KG1 (cell line): ENCODE measurements at regions not wholly inside any gene's neighbourhood (a gene's known extent, or its start where the extent isn't known, plus 50 kb on each side); places are given as distances from the start of the nearest gene placed in this dataset.

Source experiments
- DNase-seq: peaks from one replicate; lab custom pipeline; 2025; lab: John Stamatoyannopoulos, UW

DNA sequence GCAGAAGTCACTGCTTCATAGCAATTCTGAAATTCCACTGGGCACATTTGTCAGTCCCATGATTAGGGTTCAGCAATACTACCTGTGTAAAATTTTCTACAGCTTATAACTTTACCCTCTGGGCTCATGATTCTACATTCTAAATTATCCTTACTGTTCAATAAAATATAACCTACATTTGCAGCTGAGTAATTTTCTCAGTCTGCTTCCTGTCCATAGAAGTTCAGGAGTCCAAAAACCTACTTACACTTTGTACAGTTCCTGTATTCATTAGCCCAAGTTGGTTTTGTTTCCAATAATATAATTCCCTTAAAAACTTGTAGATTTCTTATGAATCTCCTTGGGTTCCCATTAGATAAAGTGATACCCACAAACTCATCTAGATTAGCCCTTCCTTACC, 295.3 kb downstream of the SP3 start:
- no peak for DNase-seq

DNA sequence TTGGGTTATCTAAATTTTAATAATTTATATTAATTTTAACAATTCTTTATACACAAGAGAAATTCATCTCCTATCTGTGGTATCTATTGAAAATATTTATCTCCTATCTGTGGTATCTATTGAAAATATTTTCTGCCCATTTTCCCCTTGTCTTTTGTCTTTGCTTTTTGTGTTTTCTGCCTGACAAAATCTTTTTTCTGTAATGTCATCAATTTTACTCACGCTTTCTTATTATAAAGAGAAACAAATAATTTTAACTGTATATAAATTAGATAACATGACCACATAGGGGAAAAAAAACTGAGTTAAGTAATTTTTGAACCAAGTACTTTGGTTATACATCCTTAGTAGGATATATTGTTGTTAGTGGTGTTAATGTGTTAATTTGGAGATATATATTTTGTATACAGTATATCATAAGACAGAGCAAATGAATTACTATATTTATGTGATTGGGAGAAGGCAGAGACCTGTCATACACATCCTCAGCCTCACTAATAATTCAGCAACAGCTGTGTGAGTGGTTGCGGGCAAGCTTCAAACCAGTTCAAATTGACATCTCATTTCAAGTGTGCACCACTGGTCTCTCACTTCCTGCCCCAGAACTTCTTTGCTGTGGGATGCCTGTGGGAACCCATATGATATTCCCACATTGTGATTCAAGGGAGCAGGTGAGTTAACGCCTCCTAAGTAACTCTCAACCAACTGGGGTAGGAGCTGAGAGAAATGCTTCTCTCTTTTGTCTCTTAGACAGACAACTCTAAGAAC, 292.4 kb downstream of the SP3 start:
- no peak for DNase-seq

DNA sequence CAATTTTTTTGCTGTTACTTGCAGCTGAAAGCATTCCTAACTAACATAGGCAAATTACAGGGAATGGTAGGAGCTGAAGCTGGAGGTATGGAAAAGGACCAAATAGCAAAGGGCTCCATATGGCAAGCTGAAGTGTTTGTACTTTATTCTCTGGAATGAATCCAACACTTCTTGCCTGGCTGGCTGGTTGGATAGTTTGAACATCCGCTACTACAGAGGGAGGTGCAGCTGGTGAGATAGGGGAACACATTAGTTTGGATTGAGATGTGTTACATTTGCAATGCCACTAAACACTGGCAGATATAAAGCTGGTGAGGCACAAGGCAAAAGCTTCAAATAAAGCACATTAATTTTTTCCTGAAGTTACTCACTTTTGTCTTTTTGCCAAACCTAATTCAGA, 291.5 kb downstream of the SP3 start:
- no peak for DNase-seq

DNA sequence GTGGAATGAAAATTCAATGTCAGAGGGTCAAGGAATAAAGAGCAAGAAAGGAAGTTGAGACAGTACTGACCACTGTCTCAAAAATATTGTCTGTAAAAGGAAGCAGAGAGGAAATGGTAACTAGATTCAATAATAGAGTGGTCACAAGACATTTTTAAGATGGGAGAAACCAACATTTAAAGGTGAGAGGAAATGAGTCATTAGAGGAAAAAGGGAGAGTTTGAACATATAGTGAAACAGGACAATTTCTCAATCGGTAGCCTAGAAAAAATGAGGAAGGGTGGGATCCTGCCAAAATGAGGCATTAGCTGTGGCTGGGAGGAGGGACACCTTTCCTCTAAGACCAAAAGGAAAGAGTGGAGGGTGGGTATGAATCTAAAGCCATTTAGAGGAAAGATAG, 288.5 kb downstream of the SP3 start:
- no peak for DNase-seq

DNA sequence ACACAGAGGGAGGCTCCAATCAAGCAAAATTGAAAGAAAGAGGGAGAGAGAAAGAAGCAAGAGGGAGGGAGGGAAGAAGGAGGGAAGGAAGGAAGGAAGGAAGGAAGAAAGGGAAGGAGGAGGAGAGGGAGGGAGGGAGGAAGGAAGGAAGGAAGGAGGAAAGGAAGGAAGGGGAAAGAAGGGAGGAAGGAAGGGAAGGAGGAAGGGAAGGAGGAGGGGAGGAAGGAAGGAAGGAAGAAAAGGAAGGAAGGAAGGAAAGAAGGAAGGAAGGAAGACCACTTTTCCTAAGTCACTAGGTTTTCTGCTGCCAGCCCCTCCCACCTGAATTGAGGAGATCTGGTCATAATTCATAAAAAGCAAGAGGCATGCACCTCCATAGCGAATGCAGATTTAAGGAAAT, 287.0 kb downstream of the SP3 start:
- no peak for DNase-seq

DNA sequence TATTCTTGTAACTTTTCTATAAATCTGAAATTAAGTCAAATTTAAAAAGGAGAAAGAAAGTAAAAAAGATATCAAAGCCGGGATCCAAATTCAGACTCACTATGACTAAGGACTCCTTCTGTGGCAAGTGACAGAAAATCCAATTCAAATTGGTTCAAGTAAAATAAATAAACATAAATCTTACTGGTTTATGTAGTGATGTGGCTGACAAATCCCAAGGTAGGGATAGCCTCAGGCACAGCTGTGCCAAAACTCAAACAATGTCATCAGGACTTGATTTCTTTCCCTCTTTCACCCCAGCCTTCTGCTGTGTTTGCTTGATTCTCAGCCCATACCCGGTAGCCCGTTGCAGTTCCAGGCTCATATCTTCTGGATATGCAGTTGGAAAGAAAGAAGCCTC, 284.6 kb downstream of the SP3 start:
- DNase-seq: no peak

DNA sequence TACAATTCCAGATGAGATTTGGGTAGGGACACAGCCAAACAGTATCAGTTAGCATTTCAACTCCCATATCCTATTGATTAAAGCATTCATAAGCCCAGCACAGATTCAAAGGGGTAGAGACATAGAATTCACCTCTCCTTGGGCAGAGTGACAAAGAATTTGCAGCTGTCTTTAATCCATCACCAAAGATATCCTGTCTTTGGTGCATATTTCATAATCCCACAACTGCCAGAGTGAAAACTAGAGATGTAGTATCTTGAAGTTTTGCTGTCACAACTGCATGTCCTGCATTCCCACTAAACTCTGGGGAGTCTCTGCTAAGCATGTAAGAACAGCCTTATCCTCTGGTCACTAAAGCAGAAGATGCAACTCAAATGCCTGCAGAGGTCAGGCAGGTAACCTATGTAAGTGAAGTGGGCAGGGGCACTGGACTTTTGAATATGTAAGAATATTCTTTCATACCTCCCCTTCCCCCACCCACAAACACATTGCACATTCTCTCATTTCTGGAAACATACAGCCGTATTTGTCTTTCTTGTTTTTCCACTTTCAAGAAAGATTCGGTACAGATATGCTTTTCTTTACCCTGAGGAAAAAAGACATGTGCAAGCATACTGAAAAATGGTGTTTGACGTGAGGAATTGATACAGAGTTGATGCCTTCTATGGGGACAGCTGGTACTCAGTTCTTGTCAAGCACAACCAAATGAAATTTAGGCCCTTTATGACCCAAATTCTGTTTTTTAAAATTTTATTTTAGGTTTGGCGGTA, 283.1 kb downstream of the SP3 start:
- DNase-seq: no peak

DNA sequence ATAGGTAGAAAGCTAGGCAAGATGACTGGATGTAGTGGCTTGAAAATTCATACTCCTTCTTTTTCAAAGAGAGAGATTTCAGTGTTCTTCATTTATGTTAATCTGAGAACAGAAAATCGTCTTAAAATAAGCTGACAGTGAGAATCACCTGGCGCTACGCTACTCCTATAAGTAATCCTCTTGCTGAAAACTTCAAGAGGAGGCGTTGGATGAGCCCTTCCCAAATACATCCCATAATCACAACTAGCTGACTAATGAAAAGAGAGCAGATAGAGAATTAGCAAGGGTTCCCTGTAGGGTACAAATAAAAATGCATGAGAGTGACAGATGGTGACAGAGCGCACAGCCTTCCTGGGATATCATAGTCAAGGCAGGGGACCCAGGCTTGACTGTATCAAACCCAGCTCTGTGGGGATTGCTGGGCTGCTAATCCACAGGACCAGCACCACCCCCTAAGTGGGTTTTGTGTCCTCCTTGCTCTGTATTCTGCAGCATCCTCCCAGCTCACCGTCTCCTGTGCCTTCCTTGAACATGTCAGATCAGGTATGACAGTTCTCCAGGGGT, 280.2 kb downstream of the SP3 start:
- no peak for DNase-seq

DNA sequence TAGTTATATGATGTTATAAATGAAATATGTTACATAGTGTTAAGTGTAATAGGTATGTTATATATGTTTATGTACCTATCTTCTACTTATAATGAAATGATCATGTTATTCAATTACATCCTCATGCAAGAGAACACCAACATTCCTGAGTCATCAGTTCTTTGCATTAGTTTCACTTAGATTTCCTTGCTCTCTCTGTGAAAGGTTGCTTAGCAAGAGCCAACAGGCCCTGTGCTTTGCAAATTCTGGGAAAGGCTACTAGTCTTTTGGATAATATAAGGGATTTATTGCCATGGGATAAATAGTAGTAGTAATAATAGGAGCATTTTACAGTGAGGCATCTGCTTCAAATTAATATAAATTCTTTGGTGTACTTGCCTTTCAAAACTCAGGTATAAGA, 274.8 kb downstream of the SP3 start:
- DNase-seq: no peak

DNA sequence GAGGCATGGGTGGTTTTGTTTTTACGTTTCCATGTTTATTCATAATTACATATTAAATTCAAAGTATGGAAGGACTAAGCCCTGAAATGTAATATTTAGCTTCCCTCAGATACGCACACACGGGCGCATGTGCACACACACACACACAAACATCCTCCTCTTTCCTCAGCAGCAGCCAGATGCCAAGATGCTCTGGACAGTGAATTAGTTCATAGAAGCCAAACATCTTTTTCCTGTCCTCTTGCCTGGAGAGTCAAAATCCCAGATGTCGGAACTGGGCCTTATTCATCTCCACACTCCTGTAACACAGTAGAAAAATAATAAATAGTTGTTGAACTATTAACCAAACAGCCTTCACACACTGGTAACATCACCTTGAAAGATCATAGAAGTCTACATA, 273.1 kb downstream of the SP3 start:
- DNase-seq: no peak

DNA sequence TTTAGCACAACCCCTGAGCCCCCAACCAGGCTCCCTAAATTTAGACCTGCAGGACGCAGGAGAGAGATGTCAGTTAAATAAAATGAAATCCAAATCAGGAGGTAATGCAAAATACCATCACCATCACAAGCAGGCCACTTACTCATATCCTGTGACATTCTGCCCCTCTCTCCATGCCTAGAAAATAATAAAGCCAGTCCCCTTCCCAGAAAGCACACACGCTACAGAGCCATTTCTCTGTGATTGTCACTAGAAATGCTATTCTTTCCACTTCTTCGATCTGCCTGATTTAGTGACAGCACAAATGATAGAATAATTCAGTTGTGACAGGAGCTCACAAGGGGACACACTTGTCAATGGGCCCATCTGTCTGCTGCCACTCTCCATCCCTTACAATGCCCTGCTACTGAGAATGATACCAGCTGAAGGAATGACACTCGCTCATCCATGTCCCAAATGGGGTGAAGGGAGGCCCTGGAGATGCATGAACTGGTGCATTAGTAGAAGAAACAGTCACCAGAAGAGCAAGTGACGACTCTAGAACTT, 272.1 kb downstream of the SP3 start:
- no peak for DNase-seq

DNA sequence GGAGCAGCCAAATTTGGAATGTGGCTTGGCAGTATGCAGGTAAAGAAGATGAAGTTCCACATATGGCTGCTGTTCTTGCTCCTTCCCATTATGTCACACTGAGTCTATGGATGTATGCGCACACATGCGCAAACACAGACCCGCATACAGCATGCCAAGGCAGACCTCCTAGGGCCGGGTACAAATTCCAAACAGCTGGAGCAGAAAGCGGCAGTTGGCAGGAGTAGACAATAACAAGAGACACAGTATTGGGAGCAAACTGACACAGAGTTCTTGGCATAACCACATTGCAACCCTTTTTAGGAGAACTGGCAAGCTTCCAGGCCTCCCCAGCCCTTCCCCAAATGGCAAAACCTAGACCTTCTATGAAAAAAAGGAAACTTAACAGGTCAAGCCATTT, 268.9 kb downstream of the SP3 start:
- no peak for DNase-seq

DNA sequence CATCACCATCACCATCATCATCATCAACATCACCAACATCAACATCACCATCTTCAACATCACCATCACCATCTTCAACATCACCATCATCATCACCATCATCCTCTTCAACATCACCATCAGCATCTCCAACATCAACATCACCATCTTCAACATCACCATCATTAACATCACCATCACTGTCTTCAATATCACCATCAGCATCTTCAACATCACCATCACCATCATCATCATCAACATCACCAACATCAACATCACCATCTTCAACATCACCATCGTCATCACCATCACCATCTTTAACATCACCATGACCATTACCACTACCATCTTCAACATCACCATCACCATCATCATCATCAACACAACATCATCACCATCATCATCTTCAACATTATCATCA, 267.2 kb downstream of the SP3 start:
- no peak for DNase-seq

DNA sequence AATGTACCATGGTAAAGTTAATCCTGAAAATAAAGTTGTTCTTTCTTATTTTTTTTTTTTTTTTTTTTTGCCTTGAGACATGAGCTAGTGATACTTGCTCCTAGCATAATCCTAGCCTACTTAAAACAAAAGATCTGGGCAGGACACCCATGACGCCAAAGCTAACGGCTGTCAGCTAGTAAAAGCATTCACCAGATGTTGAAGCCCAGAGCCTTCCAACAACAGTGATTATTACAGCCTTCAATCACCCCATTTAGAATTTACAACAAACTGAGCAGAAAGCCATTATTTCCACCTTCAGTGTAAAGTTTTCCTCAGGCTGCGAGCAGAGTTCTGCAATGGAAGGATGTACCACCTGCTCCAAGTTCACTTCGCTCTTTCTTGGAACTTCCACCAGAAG, 259.5 kb downstream of the SP3 start:
- DNase-seq: no peak

DNA sequence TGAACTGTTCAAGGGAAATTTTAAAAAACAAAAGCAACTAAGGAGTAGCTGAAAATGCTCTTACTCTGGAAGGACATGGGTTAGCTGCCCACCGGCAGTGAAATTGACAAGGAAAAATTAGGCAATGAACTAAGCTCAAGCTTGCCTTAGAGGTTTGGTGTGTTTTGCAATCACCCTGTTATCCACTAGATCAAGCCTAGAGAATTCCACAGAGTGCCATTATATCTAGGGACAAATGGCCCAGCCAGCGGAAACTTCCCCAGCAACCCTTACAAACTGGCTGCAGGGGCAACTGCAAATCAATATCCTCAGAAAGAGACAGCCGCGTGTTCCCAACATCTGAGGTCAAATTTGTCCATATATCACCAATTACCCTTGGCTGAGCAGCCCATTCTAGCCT, 258.2 kb downstream of the SP3 start:
- DNase-seq: no peak

DNA sequence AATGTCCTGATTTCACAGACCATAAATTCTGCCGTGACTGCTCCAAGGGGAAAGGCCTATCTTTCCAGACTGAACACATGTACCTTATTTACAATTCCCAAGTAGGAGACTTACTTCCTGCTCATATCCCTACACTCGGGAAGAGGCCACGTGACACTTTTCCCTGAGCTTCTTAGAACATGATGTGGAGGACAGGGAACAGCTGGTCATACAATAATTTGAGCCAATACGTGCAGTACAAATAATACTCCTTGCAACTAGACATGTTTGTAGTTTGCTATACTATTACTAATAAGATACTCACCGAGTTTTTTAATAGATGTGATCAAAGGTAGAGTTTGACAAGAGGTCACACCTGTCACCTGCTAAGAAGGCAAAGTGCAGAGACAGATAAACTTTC, 256.4 kb downstream of the SP3 start:
- DNase-seq: no peak

DNA sequence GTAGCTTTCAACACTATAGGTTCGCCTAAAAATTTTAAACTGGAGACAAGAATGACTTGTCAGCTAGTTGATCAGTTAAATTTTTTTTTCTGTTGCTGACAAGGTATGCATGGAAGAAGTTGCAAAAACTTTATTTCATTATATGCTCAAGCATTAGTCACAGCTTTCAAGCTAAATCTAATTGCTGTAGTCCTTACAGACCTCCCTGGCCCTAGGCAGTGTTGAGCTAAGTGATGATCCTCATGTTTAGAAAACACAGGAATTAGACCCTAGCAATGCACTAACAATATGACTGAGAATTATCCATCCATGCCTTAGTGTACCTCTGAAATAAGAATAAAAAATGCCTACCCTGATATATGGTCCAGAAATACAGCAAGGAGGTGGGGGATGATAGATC, 253.4 kb downstream of the SP3 start:
- DNase-seq: no peak

DNA sequence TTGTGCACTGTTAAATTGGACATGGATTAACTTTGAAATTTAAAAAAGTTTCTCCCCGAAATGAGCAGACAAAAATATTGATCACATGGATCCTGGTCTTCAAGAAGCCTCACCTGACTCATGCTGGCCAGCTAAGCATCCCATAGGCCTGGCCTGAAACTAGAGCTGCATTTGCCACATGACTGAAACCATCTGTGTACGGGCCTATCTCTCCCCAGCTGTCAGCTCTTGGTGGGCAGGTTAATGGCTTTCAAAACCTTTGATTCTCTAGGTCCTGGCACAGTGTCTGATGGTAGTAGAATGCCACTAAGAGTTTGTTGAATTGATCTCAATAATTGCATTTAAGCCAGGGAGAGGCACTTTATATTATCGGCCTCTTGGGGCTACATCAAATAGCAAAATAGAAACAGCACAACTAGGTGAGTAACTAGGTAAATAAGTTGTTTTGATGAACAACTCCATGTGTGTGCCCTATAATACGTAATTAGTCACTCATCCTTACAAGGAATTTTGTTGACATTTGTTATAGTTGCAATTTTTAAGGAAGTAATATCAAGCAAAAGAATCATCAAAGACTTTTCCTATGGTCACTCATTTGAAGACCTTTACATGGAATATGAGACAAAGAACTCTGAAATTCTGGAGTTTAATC, 251.1 kb downstream of the SP3 start:
- no peak for DNase-seq

DNA sequence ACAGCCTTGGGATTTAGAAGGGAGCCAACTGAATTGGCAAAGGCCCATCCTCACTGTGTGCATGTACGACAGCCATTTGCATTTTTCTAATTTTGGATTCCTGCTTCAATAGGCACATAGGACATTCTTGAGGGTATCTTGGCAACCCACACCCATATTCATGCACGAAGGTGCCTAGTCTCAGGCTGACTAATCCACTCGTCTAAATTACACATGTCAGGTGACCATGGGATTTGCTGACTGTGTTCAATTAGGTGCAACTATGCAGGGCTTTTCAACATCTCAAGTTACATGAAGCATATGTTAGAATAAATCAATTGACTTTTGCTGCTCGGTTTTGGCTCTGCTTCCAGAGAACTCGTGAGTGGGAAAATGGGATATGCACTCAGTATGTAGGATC, 249.7 kb downstream of the SP3 start:
- DNase-seq: no peak

DNA sequence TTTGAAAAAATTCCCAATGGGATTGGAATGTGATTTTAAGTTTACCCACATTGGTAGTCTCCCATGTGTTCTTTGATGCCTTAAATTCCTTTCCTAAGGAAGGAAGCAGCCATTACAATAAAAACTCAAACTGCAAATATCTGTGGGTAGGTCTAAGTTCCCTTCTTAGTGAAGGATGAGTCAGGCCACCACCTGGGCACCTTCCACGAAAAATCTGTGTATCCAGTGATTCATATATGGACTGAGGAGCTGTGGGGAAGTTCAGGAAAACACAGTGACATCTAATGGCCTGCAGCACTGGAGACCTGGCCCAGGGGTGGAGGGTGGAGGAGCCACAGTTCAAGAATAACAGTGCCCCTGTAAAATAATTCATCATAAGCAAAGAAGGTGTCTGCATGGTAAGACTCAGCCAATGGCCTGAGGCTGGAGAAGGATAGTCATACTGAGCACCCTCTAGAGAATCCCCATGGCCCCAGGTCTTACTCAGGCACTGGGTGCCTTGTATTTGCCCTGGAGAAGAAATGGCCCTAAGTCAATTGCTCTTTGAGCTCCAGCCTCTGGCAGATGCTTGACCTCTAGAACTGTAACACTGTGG, 248.6 kb downstream of the SP3 start:
- no peak for DNase-seq

DNA sequence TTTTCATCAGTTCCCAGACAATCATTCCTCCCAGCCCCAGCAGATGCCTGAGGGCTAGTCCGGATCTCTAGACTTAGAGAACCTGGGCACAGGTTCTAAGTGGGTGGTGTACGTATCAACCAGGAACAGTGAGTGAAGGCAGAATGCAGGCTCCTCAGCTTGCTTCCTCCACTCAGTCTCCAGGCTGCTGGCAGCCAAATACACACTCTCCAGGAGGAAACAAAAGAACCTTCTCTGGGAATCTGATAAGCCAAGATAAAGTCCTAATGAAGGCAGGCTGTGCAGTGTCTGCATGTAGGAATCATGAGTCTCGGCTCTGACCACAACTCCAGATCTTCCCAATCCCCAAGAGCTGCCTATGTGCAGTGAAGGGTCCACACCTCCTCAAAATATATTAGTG, 245.7 kb downstream of the SP3 start:
- DNase-seq: no peak

DNA sequence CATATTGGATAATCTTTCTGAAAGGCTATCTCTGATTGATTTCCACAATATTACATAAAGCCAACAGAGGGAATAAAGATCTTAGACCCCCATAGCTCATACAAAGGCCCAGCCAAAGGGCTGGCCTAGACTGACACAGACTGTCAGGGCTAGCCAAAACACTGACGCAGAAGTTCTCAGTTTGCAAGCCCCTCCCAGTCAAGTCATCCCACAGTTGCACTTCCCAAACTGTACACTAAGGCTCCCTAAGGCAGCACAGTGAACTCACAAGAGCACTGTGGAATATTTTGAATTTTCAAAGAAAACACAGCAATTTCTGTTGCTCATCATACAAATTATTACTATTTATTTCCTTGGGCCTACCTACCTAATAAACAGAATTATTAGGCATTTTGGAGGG, 244.9 kb downstream of the SP3 start:
- no peak for DNase-seq
